Stomach (tissue), 8 donors: ENCODE measurements at regions not wholly inside any gene's neighbourhood (a gene's known extent, or its start where the extent isn't known, plus 50 kb on each side); places are given as distances from the start of the nearest gene placed in this dataset.

ENCODE experiments used
- DNase-seq, 2 donors: peaks; one replicate each; pipeline versions ENCODE4 v3.0.0 to v3.0.0-alpha.2; 2013 to 2019
- H3K27ac ChIP-seq, 5 donors: fragments of 200-600 bp in 4 of 5; sonication (generic) in 4 of 5; one replicate each; pipeline ENCODE4 v1.5.1; 2013 to 2019; ENCODE audit warnings: mild to moderate bottlenecking in 1 of 5, moderate library complexity in 1 of 5
- H3K27me3 ChIP-seq, 3 donors: fragments of 200-600 bp; sonication (generic); one replicate each; pipeline ENCODE4 v1.5.1; 2017 to 2019; ENCODE audit warnings: mixed run types in 1 of 3
- H3K36me3 ChIP-seq, 4 donors: fragments of 200-600 bp; sonication (generic); 1 replicate in 3 of 4; 2 replicates in 1 of 4; pipeline ENCODE4 v1.5.1; 2016 to 2019
- H3K4me1 ChIP-seq, 4 donors: fragments of 200-600 bp; sonication (generic); one replicate each; pipeline ENCODE4 v1.5.1; 2016 to 2019
- H3K4me3 ChIP-seq, 4 donors: fragments of 200-600 bp; sonication (generic) in 3 of 4; one replicate each; pipeline ENCODE4 v1.5.1; 2016 to 2019; ENCODE audit warnings: mild to moderate bottlenecking in 1 of 4
- H3K9me3 ChIP-seq, 4 donors: fragments of 200-600 bp; sonication (generic); one replicate each; pipeline ENCODE4 v1.5.1; 2016 to 2019
- EP300 ChIP-seq: sonication (generic); formaldehyde crosslinking; IDR thresholded peaks from one replicate; pipeline ENCODE4 v1.6.1; 2017; ENCODE audit warnings: antibody characterized with exemption
- POLR2A ChIP-seq, 4 donors: fragments of 450-650 bp; IDR thresholded peaks; one replicate each; pipeline ENCODE4 v1.6.1; 2016; ENCODE audit warnings: antibody characterized with exemption in 4 of 4, control low read depth in 2 of 4, mild to moderate bottlenecking in 1 of 4, moderate library complexity in 1 of 4
- POLR2AphosphoS5 ChIP-seq, 3 donors: sonication (generic); formaldehyde crosslinking; IDR thresholded peaks; one replicate each; pipeline ENCODE4 v1.6.1; 2016; ENCODE audit warnings: antibody characterized with exemption in 3 of 3
- WGBS, 5 donors: extraction: QIAGEN DNeasy Blood & Tissue Kit in 3 of 5; methylation state at CpG; one replicate each; pipeline versions ENCODE4 v1.1.5 to v1.1.7; 2013 to 2018; 5-methylcytosine and 5-hydroxymethylcytosine counted together
- intact Hi-C: fragments of 100-400 bp; cut with DNase I; formaldehyde crosslinking; loops from one replicate; pipeline ENCODE4 v1.15.1; 2023; ENCODE audit warnings: low total_unique reads
- TF ChIP-seq, protein P1 (sequence below), 7 experiments: fragments of 450-650 bp in 4 of 7; fragments of 200-600 bp in 3 of 7; sonication (generic) in 3 of 7; IDR thresholded peaks; one replicate each; pipeline ENCODE4 v1.5.1; 2016 to 2019; ENCODE audit warnings: antibody characterized with exemption in 7 of 7, control low read depth in 2 of 7, mild to moderate bottlenecking in 1 of 7
- donor health status: healthy with polysubstance abuse.
- donor health status: Bipolar disorder and iron deficiency.
- donor health status: healthy.

DNA sequence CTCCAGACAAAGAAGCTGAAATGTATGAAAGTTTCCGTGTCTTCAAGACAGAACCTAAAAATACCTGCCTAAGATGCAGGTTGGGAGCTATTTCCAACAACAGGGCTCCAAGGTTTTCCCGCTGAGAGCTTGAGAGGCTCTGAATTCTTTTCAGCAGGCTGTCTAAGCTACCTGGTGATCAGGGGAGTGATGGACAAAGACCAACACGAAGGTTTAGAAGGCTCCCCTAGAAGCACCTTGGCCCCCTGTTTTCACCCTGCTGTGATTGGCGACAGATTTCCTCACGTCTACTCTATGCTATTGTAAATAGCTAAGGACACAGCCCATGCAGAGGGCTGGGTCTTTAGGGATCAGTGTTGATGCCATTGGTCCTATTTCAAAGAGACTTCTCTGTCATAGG is 275.2 kb upstream of the SALL1 start:
- no peak overlapping the region for H3K27ac ChIP-seq
- 36 to 46% (median 38%) methylated on average over 5 of the region's 5 CpGs for WGBS, 5 donors
- no peak for DNase-seq
- H3K4me3 ChIP-seq: no peak overlapping the region
- intact Hi-C loops: no loop called here
- TF ChIP-seq POLR2AphosphoS5 (IDR thresholded peaks at IDR 0.05) (no peak), POLR2A (IDR thresholded peaks at IDR 0.05) (no peak), EP300 (no peak)
- TF ChIP-seq, protein P1, sequence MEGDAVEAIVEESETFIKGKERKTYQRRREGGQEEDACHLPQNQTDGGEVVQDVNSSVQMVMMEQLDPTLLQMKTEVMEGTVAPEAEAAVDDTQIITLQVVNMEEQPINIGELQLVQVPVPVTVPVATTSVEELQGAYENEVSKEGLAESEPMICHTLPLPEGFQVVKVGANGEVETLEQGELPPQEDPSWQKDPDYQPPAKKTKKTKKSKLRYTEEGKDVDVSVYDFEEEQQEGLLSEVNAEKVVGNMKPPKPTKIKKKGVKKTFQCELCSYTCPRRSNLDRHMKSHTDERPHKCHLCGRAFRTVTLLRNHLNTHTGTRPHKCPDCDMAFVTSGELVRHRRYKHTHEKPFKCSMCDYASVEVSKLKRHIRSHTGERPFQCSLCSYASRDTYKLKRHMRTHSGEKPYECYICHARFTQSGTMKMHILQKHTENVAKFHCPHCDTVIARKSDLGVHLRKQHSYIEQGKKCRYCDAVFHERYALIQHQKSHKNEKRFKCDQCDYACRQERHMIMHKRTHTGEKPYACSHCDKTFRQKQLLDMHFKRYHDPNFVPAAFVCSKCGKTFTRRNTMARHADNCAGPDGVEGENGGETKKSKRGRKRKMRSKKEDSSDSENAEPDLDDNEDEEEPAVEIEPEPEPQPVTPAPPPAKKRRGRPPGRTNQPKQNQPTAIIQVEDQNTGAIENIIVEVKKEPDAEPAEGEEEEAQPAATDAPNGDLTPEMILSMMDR (IDR thresholded peaks at IDR 0.05): no peak
- no peaks in the 10 kb centered on the region for H3K36me3 ChIP-seq
- no peaks in the 10 kb centered on the region for H3K9me3 ChIP-seq
- peaks cover 0 to 4% (median 0%) of the 10 kb centered on the region in 3 donors for H3K27me3 ChIP-seq
- no peaks in the 10 kb centered on the region for H3K4me1 ChIP-seq

DNA sequence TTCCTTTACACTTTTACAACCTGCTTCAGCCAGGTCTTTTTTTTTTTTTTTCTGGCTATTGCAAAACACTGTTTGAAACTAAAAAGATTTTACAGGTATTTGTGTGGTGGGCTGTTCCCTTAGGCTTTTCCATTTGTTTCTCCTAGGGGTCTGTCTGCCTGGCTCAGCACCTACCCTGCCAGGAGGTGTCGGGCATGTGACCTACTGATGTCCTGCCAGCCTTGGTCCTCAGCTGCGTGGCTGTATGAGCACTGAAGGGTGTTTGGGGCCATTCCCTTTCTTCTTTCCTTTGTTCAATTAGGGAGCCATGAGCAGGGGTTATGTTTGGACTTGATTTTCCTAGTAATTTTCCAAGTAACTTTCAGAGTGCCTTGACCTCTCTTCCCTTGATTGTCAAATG is 269.2 kb upstream of the SALL1 start:
- TF ChIP-seq POLR2AphosphoS5 (IDR thresholded peaks at IDR 0.05) (no peak), POLR2A (IDR thresholded peaks at IDR 0.05) (no peak), EP300 (no peak)
- TF ChIP-seq, protein P1 (IDR thresholded peaks at IDR 0.05): no peak
- Histone ChIP-seq H3K4me3 (no peak overlapping the region), H3K9me3 (no peaks in the 10 kb centered on the region), H3K36me3 (no peaks in the 10 kb centered on the region), H3K27ac (no peak overlapping the region), H3K4me1 (no peaks in the 10 kb centered on the region), H3K27me3 (peaks cover 0 to 5% (median 0%) of the 10 kb centered on the region in 3 donors)
- 42 to 57% (median 48%) methylated on average over 2 of the region's 2 CpGs for WGBS, 5 donors
- intact Hi-C loops: no loop called here
- DNase-seq: no peak

DNA sequence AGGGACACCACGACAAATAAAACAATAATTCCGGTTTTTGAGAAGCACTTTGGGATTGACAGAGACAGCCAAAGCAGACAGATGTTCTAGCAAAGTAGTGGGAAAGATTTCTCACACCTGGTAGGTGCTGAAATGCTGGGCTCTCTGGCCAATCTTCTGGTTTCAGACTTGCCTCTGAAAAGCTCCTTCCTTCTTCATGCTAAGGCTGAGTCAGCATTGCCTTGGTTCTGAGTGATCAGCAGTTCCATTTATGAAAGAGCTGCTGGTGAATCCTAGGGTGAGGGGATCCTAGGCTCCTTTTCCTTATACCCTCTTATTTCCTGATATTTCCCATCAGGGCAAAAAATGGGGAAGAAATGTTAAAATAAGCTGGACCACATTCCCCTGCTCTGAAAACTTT is 268.7 kb upstream of the SALL1 start:
- Histone ChIP-seq H3K27ac (no peak overlapping the region), H3K9me3 (no peaks in the 10 kb centered on the region), H3K36me3 (no peaks in the 10 kb centered on the region), H3K4me3 (no peak overlapping the region), H3K27me3 (peaks cover 0 to 5% (median 0%) of the 10 kb centered on the region in 3 donors), H3K4me1 (no peaks in the 10 kb centered on the region)
- TF ChIP-seq, protein P1 (IDR thresholded peaks at IDR 0.05): no peak
- no peak for TF ChIP-seq POLR2AphosphoS5 (IDR thresholded peaks at IDR 0.05)
- TF ChIP-seq POLR2A (IDR thresholded peaks at IDR 0.05): no peak
- TF ChIP-seq EP300: no peak
- intact Hi-C loops: no loop called here
- DNase-seq: no peak
- 40 to 66% (median 58%) methylated on average over 2 of the region's 2 CpGs for WGBS, 5 donors

DNA sequence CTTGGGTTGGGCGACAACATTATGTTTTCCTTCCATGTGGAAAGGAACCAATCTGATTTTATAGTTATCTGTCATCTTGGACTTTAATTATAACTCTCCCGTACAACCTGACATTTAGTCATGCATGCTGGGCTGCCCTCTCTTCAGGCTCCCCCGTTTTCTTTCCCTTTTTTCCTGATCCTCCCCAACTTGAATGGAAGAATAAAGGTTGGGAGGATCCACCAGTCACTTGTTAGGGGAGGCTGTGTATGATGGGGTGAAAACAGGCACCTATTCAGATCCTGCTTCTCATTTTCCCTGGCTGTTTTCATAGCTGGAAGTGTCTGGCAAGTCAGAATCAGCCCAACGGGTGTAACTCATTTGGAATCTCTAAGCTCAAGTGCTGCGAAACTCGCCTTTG is 267.2 kb upstream of the SALL1 start:
- DNase-seq: no peak
- TF ChIP-seq, protein P1 (IDR thresholded peaks at IDR 0.05): no peak
- TF ChIP-seq POLR2AphosphoS5 (IDR thresholded peaks at IDR 0.05) (no peak), EP300 (no peak)
- H3K27me3 ChIP-seq: peaks cover 0 to 5% (median 0%) of the 10 kb centered on the region in 3 donors
- H3K4me3 ChIP-seq: no peak overlapping the region
- no peak overlapping the region for H3K27ac ChIP-seq
- no peaks in the 10 kb centered on the region for H3K9me3 ChIP-seq
- intact Hi-C loops: no loop called here
- no peaks in the 10 kb centered on the region for H3K36me3 ChIP-seq
- no peaks in the 10 kb centered on the region for H3K4me1 ChIP-seq
- WGBS, 5 donors: 73 to 80% (median 75%) methylated on average over 6 of the region's 6 CpGs
